Choroid plexus epithelial cell (primary cell): ENCODE measurements at regions not wholly inside any gene's neighbourhood (a gene's known extent, or its start where the extent isn't known, plus 50 kb on each side); places are given as distances from the start of the nearest gene placed in this dataset.

Source experiments
- DNase-seq: peaks from one replicate; pipeline ENCODE4 v3.0.0-alpha.2; 2010; ENCODE audit warnings: low read depth
- H3K4me3 ChIP-seq: 2 replicates; pipeline ENCODE4 v1.5.1; 2011; ENCODE audit warnings: low read depth, mild to moderate bottlenecking, control low read depth, low read length, moderate library complexity
- CTCF ChIP-seq: conservative IDR thresholded peaks from 2 replicates; pipeline ENCODE4 v1.5.1; 2011; ENCODE audit warnings: low read depth, mild to moderate bottlenecking, control low read depth, inconsistent platforms, low read length, moderate library complexity

GRCh38 chr12:128077917-128078298 lies 189.1 kb upstream of the TMEM132C start:
- DNase-seq: no peak

GRCh38 chr12:128078301-128078971 lies 188.5 kb upstream of the TMEM132C start:
- no peak overlapping the region for H3K4me3 ChIP-seq
- peak; percentile 3 for DNase-seq
- TF ChIP-seq CTCF: no peak

More at GRCh38 chr12:128077917-128078298, 189.1 kb upstream of the TMEM132C start:
- no peak for TF ChIP-seq CTCF
- H3K4me3 ChIP-seq: no peak overlapping the region

DNA sequence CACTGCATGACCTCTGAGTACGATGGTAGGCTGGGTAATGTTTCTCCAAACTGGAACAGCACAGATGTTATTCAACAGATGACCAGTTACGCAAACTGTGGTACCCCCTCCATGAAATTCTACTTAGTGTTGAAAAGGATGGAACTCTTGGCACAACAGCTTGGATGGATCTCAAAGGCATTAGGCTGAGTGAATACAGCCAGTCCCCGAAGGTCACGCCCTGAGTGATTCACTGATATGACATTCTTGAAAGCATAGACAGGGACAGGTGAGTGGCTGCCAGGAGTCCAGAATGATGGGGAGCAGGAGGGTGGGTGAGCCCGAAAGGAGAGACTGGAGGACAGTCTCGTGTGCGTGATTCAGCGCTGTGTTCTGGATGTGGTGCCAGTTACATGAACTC lies 187.5 kb upstream of the TMEM132C start:
- no peak for TF ChIP-seq CTCF
- no peak for DNase-seq
- no peak overlapping the region for H3K4me3 ChIP-seq

GRCh38 chr12:128083132-128083729 lies 183.7 kb upstream of the TMEM132C start:
- H3K4me3 ChIP-seq: no peak overlapping the region
- no peak for DNase-seq
- TF ChIP-seq CTCF: no peak

GRCh38 chr12:128088926-128089325 lies 178.0 kb upstream of the TMEM132C start:
- DNase-seq: no peak
- H3K4me3 ChIP-seq: no peak overlapping the region
- TF ChIP-seq CTCF: no peak

DNA sequence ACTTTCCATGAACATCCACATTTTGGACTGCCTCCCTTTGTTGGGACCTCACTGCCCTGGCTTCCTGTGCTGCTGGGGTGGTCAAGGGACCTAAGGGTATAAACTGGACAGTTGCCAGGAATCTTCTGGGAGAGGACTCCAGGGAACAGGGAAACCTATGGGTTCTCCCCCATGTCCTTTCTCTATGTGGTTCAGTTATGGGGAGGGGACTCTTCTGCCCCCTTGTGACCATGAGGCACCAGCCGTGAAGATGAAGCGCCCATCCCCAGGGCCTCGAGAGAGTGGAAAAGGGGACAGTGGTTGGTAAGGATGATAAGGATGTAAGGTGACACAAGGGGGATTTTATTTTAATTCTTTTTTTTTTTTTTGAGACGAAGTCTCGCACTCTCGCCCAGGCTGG lies 177.0 kb upstream of the TMEM132C start:
- H3K4me3 ChIP-seq: no peak overlapping the region
- TF ChIP-seq CTCF: no peak
- no peak for DNase-seq
